PFSK-1 (cell line): ENCODE measurements at regions not wholly inside any gene's neighbourhood (a gene's known extent, or its start where the extent isn't known, plus 50 kb on each side); places are given as distances from the start of the nearest gene placed in this dataset.

Experiments used
- FOXP2 ChIP-seq: optimal IDR thresholded peaks from 2 replicates; pipeline ENCODE3; 2011; ENCODE audit warnings: borderline replicate concordance, control low read depth, inconsistent platforms; ENCODE audit not compliant: insufficient read depth; ENCODE audit errors: extremely low read length, extremely low read depth
- POLR2AphosphoS5 ChIP-seq: IDR thresholded peaks from 2 replicates; pipeline ENCODE4 v1.6.1; 2012; ENCODE audit warnings: low read depth, mild to moderate bottlenecking, control low read depth, low read length, moderate library complexity
- SIN3A ChIP-seq: IDR thresholded peaks from 2 replicates; pipeline ENCODE4 v1.6.1; 2012; ENCODE audit warnings: mild to moderate bottlenecking, low read length, moderate library complexity, borderline replicate concordance; ENCODE audit not compliant: insufficient read depth
- TAF1 ChIP-seq: IDR thresholded peaks from 2 replicates; pipeline ENCODE4 v1.6.1; 2012; ENCODE audit warnings: low read length, control low read depth, borderline replicate concordance; ENCODE audit not compliant: insufficient read depth
- TF ChIP-seq, protein P1 (sequence below), 2 experiments: IDR thresholded peaks; 2 replicates each; pipeline versions ENCODE4 v1.6.1 to v1.8.0; 2011 to 2012; ENCODE audit warnings: low read depth in 2 of 2, low read length in 2 of 2, control low read depth in 1 of 2, inconsistent platforms in 1 of 2, mild to moderate bottlenecking in 1 of 2, moderate library complexity in 1 of 2; ENCODE audit not compliant: insufficient read depth in 1 of 2

DNA sequence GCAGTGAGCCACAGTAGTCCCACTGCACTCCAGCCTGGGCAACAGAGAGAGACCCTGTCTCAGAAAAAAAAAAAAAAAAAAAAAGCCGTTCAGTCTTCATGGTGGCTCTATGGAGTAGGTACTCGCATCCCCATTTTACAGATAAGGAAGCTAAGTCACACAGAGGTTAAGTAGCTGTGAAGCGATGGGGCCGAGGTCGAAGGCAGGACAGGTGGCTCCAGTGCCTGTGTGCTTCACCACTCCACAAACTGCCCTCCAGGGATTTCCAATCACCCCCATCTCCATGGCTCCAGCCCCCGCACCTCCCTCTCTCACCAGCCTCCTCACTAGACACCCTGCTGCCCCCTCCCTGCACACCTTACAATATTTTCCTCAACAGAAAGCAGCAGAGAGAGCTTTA, 61.9 kb downstream of the SYF2 start:
- TF ChIP-seq FOXP2 = no peak

DNA sequence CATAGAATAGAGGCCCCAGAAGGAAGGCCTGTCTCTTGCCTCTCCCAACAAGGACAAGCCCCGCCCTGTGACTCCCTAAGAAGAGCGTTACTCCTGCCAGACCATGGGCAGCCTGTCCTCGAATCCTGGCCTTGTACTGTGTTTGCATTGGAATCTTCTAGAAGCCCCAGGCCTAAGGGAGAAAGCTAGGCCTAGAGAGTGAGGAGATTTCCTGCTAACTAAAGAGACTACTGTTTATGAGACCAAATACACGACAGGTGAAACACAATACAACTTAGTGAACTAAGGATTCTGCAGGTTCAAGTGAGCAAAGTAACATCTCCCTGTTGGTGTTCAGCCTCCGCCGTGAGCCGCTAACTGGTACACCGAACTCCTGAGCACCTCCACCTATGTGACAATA, 62.7 kb downstream of the SYF2 start:
- TF ChIP-seq FOXP2 = no peak
- no peak for TF ChIP-seq TAF1
- TF ChIP-seq POLR2AphosphoS5 = no peak
- no peak for TF ChIP-seq SIN3A
- TF ChIP-seq, protein P1, sequence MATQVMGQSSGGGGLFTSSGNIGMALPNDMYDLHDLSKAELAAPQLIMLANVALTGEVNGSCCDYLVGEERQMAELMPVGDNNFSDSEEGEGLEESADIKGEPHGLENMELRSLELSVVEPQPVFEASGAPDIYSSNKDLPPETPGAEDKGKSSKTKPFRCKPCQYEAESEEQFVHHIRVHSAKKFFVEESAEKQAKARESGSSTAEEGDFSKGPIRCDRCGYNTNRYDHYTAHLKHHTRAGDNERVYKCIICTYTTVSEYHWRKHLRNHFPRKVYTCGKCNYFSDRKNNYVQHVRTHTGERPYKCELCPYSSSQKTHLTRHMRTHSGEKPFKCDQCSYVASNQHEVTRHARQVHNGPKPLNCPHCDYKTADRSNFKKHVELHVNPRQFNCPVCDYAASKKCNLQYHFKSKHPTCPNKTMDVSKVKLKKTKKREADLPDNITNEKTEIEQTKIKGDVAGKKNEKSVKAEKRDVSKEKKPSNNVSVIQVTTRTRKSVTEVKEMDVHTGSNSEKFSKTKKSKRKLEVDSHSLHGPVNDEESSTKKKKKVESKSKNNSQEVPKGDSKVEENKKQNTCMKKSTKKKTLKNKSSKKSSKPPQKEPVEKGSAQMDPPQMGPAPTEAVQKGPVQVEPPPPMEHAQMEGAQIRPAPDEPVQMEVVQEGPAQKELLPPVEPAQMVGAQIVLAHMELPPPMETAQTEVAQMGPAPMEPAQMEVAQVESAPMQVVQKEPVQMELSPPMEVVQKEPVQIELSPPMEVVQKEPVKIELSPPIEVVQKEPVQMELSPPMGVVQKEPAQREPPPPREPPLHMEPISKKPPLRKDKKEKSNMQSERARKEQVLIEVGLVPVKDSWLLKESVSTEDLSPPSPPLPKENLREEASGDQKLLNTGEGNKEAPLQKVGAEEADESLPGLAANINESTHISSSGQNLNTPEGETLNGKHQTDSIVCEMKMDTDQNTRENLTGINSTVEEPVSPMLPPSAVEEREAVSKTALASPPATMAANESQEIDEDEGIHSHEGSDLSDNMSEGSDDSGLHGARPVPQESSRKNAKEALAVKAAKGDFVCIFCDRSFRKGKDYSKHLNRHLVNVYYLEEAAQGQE (IDR thresholded peaks at IDR 0.05; ENCODE audit: insufficient read depth in 1 of 2, low read depth in 2 of 2, low read length in 2 of 2) = no peak

DNA sequence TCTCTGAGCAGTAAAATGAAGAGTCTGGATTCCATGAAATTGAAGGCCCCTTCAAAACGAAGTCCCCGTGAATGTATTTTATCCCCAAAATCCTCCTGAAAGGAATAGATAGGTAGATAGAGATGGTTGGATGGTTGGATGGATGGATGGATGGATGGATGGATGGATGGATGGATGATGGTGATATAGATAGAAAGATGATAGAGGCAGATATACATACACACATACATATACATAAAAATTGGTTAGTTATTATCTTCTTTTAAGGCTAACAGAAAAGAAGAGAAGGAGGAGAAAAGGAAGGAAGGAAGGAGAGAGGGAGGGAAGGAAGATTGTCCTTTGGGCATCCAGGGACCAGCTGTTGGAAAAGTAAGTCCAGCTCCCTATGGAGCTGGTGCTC, 63.1 kb downstream of the SYF2 start:
- TF ChIP-seq FOXP2 (no peak), SIN3A (no peak), POLR2AphosphoS5 (no peak), TAF1 (no peak)
- TF ChIP-seq, protein P1 (IDR thresholded peaks at IDR 0.05; ENCODE audit: insufficient read depth in 1 of 2, low read depth in 2 of 2, low read length in 2 of 2) = no peak

DNA sequence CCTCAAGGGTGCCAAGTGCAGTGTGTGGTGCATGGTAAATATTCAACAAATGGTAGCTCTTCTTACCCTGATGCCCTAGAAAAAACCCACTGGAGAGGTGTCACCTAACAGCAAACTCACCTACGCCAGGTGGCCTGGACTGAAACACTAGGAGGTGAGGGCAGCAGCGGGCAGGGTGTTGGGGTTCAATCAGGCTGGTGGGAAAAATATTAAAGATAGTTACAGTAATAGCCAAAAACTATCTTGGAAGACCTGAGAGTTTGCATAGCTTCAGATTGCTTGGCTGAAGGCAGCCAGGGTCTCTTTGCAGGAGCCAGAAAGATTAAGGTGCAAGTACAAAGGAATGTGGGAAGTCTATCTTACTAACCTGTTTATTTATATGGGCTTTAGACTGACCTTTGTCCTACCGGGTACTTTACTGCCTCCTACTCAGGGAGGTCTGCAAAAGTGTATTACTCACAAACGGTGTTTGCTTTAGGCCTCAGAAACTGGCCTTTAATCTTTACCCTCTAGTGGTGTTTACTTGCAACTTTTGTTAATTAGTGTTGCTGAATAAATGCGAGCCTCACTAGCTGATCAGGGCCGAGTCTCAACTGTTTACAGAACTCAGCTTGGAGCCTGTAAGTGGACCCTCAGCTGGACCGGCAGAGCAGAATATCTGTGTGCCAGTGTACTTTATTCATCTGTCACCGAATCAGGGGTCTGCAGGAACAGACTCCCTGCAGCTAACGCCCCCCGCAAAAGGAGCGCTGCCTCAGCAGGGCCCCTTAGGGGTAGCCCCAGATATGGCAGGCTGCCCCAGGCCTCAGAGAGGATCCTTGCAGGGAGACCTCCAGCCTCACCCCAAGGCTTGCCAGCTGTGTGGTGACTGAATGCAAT, 63.9 kb downstream of the SYF2 start:
- no peak for TF ChIP-seq FOXP2
- TF ChIP-seq TAF1 = no peak
- TF ChIP-seq SIN3A = no peak
- TF ChIP-seq, protein P1 (IDR thresholded peaks at IDR 0.05; ENCODE audit: insufficient read depth in 1 of 2, low read depth in 2 of 2, low read length in 2 of 2) = no peak
- no peak for TF ChIP-seq POLR2AphosphoS5

DNA sequence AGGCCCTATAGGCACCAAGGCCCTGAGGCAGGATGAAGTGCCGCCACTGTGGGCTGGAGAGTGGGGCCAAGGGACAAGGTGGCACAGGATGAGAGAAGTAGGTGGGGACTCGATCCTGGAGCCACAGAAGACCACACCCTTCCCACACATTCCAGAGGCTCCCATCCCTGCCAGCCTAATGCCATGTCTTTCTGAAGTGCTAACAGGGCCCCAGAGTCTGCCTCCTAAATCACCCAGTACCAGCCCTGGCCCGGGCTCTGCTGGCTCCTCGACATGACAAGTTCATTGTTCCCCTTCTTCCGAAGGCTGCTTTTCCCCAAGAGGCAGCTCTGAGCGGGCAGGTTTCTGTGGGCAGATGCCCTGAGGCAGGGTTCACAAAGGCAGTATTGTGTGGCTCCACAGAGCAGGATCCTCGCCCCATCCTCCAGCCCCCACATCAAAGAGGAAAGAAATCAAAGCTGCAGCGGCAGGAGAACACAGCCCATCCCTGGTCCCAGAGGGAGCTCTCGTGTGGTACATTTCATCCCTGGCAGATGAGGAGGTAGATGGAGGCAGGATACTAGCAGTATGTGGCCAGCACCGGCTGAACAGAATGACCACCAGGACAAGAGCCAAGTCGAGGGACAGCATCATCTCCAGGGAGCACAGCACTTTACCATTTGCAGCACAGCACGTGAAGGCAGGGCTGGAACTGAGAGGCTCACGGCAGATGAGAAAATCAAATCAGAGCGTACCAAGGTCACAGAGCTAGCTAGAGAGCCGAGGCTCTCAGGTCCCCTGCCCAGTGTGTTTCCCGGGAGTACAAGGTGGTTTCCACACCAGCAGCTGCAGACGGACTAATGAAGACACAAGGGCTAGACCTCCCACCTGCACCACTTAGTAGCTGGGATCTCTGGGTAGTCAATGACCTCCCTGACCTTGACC, 64.8 kb downstream of the SYF2 start:
- TF ChIP-seq, protein P1 (IDR thresholded peaks at IDR 0.05; ENCODE audit: insufficient read depth in 1 of 2, low read depth in 2 of 2, low read length in 2 of 2) = no peak
- TF ChIP-seq POLR2AphosphoS5 (no peak), SIN3A (no peak), FOXP2 (no peak), TAF1 (no peak)
